Astrocyte (in vitro differentiated cells and primary cell): ENCODE measurements at regions not wholly inside any gene's neighbourhood (a gene's known extent, or its start where the extent isn't known, plus 50 kb on each side); places are given as distances from the start of the nearest gene placed in this dataset.

Source experiments
- CTCF ChIP-seq: IDR thresholded peaks from 2 replicates; pipeline ENCODE4 v1.5.1; 2011; ENCODE audit warnings: low read depth, mild to moderate bottlenecking, inconsistent platforms, low read length, moderate library complexity; ENCODE audit not compliant: insufficient read depth
- EZH2 ChIP-seq: IDR thresholded peaks from 2 replicates; pipeline ENCODE4 v1.6.1; 2012; ENCODE audit warnings: mild to moderate bottlenecking, low read length, inconsistent platforms; ENCODE audit not compliant: insufficient read depth

- TF ChIP-seq CTCF (no peak), EZH2 (no peak)
Measured at GRCh38 chr5:167652690-167653089, 638.8 kb upstream of the WWC1 start.
